ENCODE measurements at regions not wholly inside any gene's neighbourhood (a gene's known extent, or its start where the extent isn't known, plus 50 kb on each side); places are given as distances from the start of the nearest gene placed in this dataset.

GRCh38 chr7:84612981-84613681 is 418.5 kb upstream of the SEMA3A start:
- TF ChIP-seq TCF7L2 (IDR thresholded peaks at IDR 0.05; ENCODE audit: low read depth, low read length): no peak
- no peak for TF ChIP-seq CTCF (IDR thresholded peaks at IDR 0.05)
- TF ChIP-seq POLR2AphosphoS5 (IDR thresholded peaks at IDR 0.05; ENCODE audit: low read depth, low read length): no peak
- no peak for TF ChIP-seq REST (IDR thresholded peaks at IDR 0.05; ENCODE audit: insufficient read depth in 1 of 2, low read depth in 2 of 2, low read length in 1 of 2)
- no peak for TF ChIP-seq SIN3A (IDR thresholded peaks at IDR 0.05; ENCODE audit: borderline replicate concordance, insufficient read depth, low read depth, low read length)
- POLR2A ChIA-PET: no interaction called here
- H3K27ac ChIP-seq (ENCODE audit: low read length): no peak overlapping the region
- no peaks in the 10 kb centered on the region for H3K36me3 ChIP-seq (ENCODE audit: control insufficient read depth, insufficient read depth, low read length)
- no TSS peak for BruUV-seq (replicated peaks)
- H3K4me3 ChIP-seq (ENCODE audit: low read depth in 2 of 2, low read length in 2 of 2): no peak overlapping the region
- no peaks in the 10 kb centered on the region for H3K27me3 ChIP-seq (ENCODE audit: control insufficient read depth, insufficient read depth, low read length)
- DNase-seq (ENCODE audit: low read depth, low spot score) (no peak), ATAC-seq (no peak)
- no peaks in the 10 kb centered on the region for H3K9me3 ChIP-seq (ENCODE audit: control insufficient read depth, insufficient read depth, low read depth, low read length)
- no peaks in the 10 kb centered on the region for H3K4me1 ChIP-seq (ENCODE audit: control insufficient read depth, insufficient read depth, low read length)
- intact Hi-C loops (cut with micrococcal nuclease; ENCODE audit: unreplicated experiment) (no loop called here), in situ Hi-C loops (cut with HindIII; ENCODE audit: low pct_unique_long_range_greater_than_20kb, low sequenced_read_pairs) (no loop called here)
- CTCF ChIA-PET: no interaction called here

DNA sequence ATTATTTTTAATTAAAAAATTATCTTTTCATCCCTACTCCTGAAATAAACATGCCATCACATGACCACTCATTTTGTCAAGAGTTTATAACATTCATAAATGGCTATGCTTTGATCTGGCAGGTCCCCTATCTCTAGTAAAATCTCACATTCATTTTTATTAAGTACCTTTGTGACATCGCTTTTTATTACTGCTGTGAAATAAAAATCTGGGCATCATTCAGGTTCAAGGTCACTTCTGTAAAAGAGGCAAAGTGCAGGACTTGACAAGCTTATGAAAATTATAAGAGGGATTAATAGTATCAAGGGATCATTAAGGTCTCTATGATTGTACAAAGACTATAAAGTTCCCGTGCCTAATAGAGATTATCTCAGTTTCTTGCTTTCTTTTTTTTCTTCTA is 416.8 kb upstream of the SEMA3A start:
- no peak for DNase-seq (ENCODE audit: low read depth, low spot score)
- in situ Hi-C loops (cut with HindIII; ENCODE audit: low pct_unique_long_range_greater_than_20kb, low sequenced_read_pairs) (no loop called here), intact Hi-C loops (cut with micrococcal nuclease; ENCODE audit: unreplicated experiment) (no loop called here)
- Histone ChIP-seq H3K27ac (ENCODE audit: low read length) (no peak overlapping the region), H3K4me1 (ENCODE audit: control insufficient read depth, insufficient read depth, low read length) (no peaks in the 10 kb centered on the region), H3K36me3 (ENCODE audit: control insufficient read depth, insufficient read depth, low read length) (no peaks in the 10 kb centered on the region), H3K27me3 (ENCODE audit: control insufficient read depth, insufficient read depth, low read length) (no peaks in the 10 kb centered on the region), H3K4me3 (ENCODE audit: low read depth in 2 of 2, low read length in 2 of 2) (no peak overlapping the region), H3K9me3 (ENCODE audit: control insufficient read depth, insufficient read depth, low read depth, low read length) (no peaks in the 10 kb centered on the region)
- TF ChIP-seq TCF7L2 (IDR thresholded peaks at IDR 0.05; ENCODE audit: low read depth, low read length): no peak
- TF ChIP-seq CTCF (IDR thresholded peaks at IDR 0.05): no peak
- TF ChIP-seq REST (IDR thresholded peaks at IDR 0.05; ENCODE audit: insufficient read depth in 1 of 2, low read depth in 2 of 2, low read length in 1 of 2): no peak
- TF ChIP-seq POLR2AphosphoS5 (IDR thresholded peaks at IDR 0.05; ENCODE audit: low read depth, low read length): no peak
- no peak for TF ChIP-seq SIN3A (IDR thresholded peaks at IDR 0.05; ENCODE audit: borderline replicate concordance, insufficient read depth, low read depth, low read length)
- POLR2A ChIA-PET: no interaction called here
- CTCF ChIA-PET: no interaction called here
- no peak for ATAC-seq
- BruUV-seq (replicated peaks): no TSS peak
